ENCODE measurements at regions not wholly inside any gene's neighbourhood (a gene's known extent, or its start where the extent isn't known, plus 50 kb on each side); places are given as distances from the start of the nearest gene placed in this dataset.
"Not testable (repeated sequence)": the region's sequence is repeated elsewhere in the genome, so short reads cannot be mapped to it uniquely, and the experiment has no call there.

DNA sequence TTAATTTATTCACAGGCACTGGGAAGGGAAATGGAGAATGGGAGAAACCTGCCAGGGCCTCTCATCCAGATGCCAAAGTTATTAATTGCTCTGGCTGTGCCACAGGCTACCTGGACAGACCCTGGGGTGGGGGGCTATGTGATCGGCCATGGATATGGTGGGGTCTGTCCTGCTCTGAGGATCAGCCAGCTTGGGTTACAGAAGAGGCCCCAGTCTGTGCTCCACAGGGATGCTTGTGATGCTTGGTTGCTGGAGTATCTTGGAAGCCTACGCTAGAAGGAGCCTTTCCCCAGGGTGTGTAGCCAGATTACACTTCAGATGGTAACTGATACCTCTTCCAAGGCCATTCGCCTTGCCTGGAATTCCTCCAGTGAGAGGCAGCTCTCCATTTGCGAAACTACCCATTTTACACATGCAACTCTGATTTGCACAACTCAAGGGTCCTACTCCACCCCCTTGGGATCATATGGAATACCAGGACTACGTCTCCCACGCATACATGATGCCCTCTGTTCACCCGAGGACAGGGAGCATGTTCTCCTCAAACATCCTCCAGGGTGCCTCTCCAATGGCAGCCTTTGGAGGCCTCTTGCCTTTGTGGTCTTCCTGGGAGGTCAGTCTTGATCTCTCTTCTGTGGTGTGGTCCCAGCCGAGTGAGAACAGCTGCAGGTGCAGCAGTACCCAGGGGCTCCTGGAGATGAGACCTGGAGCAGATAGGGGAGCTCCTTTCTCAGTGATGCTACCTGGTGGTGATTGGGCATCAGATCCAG is 186.6 kb upstream of the TSHZ3 start:
- Histone ChIP-seq H3K27me3 (replicated peaks; ENCODE audit: control insufficient read depth, insufficient read depth, low read length) (no peaks in the 10 kb centered on the region), H3K36me3 (ENCODE audit: control insufficient read depth, insufficient read depth, low read length) (no peaks in the 10 kb centered on the region), H3K4me3 (replicated peaks; ENCODE audit: low read depth, low read length) (no peak overlapping the region)
- no peak for DNase-seq (ENCODE audit: extremely low read depth, insufficient read length)
- TF ChIP-seq, protein P1, sequence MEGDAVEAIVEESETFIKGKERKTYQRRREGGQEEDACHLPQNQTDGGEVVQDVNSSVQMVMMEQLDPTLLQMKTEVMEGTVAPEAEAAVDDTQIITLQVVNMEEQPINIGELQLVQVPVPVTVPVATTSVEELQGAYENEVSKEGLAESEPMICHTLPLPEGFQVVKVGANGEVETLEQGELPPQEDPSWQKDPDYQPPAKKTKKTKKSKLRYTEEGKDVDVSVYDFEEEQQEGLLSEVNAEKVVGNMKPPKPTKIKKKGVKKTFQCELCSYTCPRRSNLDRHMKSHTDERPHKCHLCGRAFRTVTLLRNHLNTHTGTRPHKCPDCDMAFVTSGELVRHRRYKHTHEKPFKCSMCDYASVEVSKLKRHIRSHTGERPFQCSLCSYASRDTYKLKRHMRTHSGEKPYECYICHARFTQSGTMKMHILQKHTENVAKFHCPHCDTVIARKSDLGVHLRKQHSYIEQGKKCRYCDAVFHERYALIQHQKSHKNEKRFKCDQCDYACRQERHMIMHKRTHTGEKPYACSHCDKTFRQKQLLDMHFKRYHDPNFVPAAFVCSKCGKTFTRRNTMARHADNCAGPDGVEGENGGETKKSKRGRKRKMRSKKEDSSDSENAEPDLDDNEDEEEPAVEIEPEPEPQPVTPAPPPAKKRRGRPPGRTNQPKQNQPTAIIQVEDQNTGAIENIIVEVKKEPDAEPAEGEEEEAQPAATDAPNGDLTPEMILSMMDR (IDR thresholded peaks at IDR 0.05; ENCODE audit: insufficient read depth, low read length, poor library complexity, severe bottlenecking) = no peak

DNA sequence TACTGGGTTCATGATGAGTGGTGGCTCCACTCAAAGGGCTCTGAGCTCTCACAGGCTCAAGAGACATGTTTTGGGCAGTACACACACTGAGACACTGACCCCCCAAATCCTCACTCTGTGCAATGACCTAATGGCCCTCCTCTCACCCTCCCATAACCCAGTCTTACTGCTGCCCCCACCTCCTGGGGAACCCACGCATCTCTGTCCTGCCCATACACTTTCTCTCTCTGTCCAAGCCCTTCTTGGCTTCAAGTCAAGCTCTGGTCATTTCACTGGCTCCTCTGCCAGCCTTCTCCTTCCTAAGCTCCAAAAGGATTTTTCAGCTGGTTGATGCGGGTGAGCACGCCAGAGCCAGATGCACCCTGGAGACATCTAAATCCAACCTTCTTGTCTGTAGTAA is 187.9 kb upstream of the TSHZ3 start:
- no peaks in the 10 kb centered on the region for H3K36me3 ChIP-seq (ENCODE audit: control insufficient read depth, insufficient read depth, low read length)
- H3K4me3 ChIP-seq (replicated peaks; ENCODE audit: low read depth, low read length) = no peak overlapping the region
- DNase-seq (ENCODE audit: extremely low read depth, insufficient read length) = no peak

DNA sequence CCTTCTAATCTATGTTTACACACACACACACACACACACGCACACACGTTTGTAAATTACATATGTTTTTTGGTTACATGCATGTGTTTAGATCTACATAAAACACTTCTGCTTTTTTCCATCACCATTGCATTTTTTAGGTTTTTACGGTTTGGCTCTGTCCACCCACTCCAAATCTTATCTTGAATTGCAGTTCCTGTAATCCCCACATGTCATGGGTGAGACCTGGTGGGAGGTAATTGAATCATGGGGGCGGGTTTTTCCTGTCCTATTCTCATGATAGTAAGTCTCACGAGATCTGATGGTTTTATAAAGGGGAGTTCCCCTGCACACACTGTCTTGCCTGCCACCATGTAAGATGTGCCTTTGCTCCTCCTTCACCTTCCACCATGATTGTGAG is 188.7 kb upstream of the TSHZ3 start:
- DNase-seq (ENCODE audit: extremely low read depth, insufficient read length); H3K27me3 ChIP-seq (replicated peaks; ENCODE audit: control insufficient read depth, insufficient read depth, low read length); H3K4me3 ChIP-seq (replicated peaks; ENCODE audit: low read depth, low read length); H3K36me3 ChIP-seq (ENCODE audit: control insufficient read depth, insufficient read depth, low read length): not testable (repeated sequence)

More for the DNA sequence above, 187.9 kb upstream of the TSHZ3 start:
- TF ChIP-seq, protein P1 (IDR thresholded peaks at IDR 0.05; ENCODE audit: insufficient read depth, low read length, poor library complexity, severe bottlenecking) = no peak
- H3K27me3 ChIP-seq (replicated peaks; ENCODE audit: control insufficient read depth, insufficient read depth, low read length) = no peaks in the 10 kb centered on the region

DNA sequence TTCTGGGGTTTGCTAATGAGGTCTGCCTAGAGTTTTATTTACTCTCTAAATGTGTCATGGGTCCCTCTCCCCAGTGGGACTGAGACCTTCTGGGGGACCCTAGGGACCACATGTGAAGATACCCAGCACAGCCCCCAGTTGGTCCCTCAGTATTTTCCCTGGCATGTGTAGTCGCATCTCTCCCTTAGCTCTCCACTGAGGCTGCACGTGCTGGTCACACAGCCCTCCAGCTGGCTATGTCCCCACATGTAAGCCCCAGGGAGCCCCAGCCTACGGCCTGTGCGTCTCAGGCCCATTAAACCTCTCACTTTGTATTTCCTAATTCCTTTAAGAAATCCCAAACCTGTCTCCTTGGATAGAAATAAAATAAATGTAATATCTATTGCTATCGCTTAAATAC is 189.6 kb upstream of the TSHZ3 start:
- H3K27me3 ChIP-seq (replicated peaks; ENCODE audit: control insufficient read depth, insufficient read depth, low read length) = no peaks in the 10 kb centered on the region
- no peak for DNase-seq (ENCODE audit: extremely low read depth, insufficient read length)

DNA sequence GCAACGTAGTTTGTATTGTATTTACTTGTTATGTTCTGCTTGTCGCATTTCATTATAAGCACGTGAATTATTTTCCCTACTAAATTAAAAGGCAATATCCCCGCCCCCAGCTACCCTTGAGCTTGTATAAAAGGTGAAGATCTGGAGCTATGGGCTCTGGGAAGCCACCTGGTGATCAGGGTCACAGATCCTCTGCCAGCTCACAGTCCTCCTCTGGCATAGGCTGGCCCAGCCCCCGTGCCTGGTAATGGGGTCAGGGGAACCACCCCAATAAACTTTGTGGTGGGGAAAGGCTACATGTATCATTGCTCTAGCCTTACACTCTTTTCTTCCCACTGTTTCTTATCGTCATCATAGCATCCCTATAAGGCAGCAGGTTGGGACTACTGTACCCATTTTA is 190.2 kb upstream of the TSHZ3 start:
- TF ChIP-seq, protein P1 (IDR thresholded peaks at IDR 0.05; ENCODE audit: insufficient read depth, low read length, poor library complexity, severe bottlenecking) = no peak
- Histone ChIP-seq H3K36me3 (ENCODE audit: control insufficient read depth, insufficient read depth, low read length) (no peaks in the 10 kb centered on the region), H3K27me3 (replicated peaks; ENCODE audit: control insufficient read depth, insufficient read depth, low read length) (no peaks in the 10 kb centered on the region), H3K4me3 (replicated peaks; ENCODE audit: low read depth, low read length) (no peak overlapping the region)
- DNase-seq (ENCODE audit: extremely low read depth, insufficient read length) = no peak

More for the DNA sequence above, 189.6 kb upstream of the TSHZ3 start:
- no peak overlapping the region for H3K4me3 ChIP-seq (replicated peaks; ENCODE audit: low read depth, low read length)
- no peaks in the 10 kb centered on the region for H3K36me3 ChIP-seq (ENCODE audit: control insufficient read depth, insufficient read depth, low read length)
- TF ChIP-seq, protein P1 (IDR thresholded peaks at IDR 0.05; ENCODE audit: insufficient read depth, low read length, poor library complexity, severe bottlenecking) = no peak

DNA sequence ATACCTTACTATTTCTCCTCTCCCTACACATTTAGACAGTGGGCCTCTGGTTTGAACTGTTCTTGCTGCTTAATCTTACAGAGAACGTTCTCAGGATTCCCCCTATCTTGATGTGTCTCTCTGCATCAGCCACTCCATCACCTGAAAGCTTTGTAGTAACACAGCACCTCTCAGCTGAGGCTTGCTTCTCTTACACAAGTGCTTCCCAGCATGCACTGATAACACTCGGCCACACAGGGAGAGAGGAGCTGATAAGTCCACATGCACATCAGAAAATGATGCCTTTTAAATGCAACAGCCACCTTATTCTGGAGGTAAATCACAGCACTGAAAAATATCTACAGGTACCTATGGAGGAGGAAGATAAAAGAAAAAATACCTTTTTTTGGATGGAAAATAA is 192.2 kb upstream of the TSHZ3 start:
- TF ChIP-seq, protein P1 (IDR thresholded peaks at IDR 0.05; ENCODE audit: insufficient read depth, low read length, poor library complexity, severe bottlenecking) = no peak
- no peak for DNase-seq (ENCODE audit: extremely low read depth, insufficient read length)
- no peak overlapping the region for H3K4me3 ChIP-seq (replicated peaks; ENCODE audit: low read depth, low read length)
- no peaks in the 10 kb centered on the region for H3K27me3 ChIP-seq (replicated peaks; ENCODE audit: control insufficient read depth, insufficient read depth, low read length)
- H3K36me3 ChIP-seq (ENCODE audit: control insufficient read depth, insufficient read depth, low read length) = no peaks in the 10 kb centered on the region
